ENCODE measurements at regions not wholly inside any gene's neighbourhood (a gene's known extent, or its start where the extent isn't known, plus 50 kb on each side); places are given as distances from the start of the nearest gene placed in this dataset.

DNA sequence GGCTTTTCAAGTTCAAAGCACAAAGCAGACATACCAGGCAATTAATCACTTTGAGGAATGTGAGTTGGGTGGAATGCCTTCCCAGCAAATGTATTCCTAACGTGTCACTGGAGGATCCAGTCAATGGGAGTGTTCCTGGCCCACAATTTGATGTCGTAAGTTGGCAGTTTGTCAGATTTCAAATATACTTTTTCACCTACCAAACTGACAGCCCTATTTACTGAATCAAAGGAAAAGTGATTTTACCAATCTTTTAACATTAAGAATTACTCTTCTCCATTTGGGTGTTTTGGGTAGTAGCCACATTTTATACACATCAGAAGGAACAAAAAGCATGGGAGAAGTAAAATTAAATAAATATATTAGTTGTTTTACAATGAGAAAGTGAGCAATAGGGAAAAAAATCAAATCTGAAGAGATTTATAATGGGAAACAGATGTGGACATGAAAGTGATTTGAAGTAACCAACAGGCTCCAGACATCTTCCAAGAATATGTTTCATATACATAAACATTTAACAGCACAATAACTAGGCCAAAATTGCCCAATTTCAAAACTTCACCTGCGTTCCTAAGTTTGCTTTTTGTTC is 222.9 kb downstream of the MTERF1 start:
- TF ChIP-seq, protein P1, sequence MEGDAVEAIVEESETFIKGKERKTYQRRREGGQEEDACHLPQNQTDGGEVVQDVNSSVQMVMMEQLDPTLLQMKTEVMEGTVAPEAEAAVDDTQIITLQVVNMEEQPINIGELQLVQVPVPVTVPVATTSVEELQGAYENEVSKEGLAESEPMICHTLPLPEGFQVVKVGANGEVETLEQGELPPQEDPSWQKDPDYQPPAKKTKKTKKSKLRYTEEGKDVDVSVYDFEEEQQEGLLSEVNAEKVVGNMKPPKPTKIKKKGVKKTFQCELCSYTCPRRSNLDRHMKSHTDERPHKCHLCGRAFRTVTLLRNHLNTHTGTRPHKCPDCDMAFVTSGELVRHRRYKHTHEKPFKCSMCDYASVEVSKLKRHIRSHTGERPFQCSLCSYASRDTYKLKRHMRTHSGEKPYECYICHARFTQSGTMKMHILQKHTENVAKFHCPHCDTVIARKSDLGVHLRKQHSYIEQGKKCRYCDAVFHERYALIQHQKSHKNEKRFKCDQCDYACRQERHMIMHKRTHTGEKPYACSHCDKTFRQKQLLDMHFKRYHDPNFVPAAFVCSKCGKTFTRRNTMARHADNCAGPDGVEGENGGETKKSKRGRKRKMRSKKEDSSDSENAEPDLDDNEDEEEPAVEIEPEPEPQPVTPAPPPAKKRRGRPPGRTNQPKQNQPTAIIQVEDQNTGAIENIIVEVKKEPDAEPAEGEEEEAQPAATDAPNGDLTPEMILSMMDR (IDR thresholded peaks at IDR 0.05): no peak
- TF ChIP-seq POLR2A (IDR thresholded peaks at IDR 0.05) (no peak), POLR2AphosphoS5 (IDR thresholded peaks at IDR 0.05) (no peak)
